NCI-H526 treated with DMSO at 0.1 percent for 48 hours (cell line): ENCODE measurements at regions not wholly inside any gene's neighbourhood (a gene's known extent, or its start where the extent isn't known, plus 50 kb on each side); places are given as distances from the start of the nearest gene placed in this dataset.

Source experiments
- DNase-seq: peaks from one replicate; lab custom pipeline; 2025; lab: John Stamatoyannopoulos, UW

DNA sequence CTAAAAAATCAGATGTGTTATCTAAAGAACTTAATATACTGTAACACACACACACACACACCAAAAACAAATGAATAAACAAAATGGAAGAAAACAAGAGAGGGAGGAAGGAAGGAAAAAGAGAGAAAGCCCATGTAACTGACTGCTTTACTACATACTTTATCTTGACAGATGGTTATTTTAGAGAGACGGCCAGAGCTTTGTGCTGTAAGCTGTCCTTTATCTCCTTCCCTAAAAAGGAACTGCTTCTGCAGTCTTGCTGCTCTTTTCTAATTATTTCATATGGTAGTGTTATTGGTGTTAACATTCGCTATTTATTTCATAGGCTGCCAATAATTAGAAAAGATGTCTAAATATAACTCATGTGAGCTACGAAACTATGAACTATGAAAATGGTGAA lies 1384.6 kb downstream of the MRPL39 start:
- no peak for DNase-seq

DNA sequence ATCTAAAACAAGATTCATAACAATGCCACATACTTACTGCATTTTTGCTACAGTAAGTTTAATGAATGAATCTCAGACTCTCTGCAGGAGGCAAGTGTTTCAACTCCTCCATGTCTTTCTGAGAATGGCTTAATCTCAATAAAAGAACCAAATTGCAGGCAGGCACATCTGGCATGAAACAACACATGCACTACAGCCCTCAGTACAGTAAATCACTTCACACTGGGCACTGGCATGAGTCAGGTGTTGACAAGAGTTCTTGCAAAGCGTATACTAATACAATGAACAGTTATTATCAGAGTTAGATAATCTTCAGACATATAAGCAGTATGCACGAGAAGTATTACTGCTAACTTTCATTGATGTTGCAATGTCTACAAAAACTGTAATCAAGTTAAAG lies 1386.8 kb downstream of the MRPL39 start:
- no peak for DNase-seq

DNA sequence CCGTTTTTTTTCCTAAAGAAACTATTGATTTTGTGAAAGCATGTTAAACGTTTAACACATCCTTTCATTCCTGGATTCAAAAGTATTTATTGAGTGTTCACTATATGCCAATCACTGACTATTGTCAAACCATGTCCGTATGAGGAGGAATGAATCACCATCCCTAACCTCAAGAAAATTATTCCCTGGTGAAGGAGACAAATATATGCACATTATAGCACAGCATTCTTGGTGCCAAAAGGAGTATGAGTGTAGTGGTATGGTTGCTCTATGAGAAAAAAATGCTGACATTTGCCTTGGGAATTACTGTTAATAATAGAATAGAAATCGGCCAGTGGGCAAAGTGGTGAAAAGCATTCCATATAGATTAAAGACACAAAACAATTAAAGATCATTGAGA lies 1390.1 kb downstream of the MRPL39 start:
- DNase-seq: no peak

DNA sequence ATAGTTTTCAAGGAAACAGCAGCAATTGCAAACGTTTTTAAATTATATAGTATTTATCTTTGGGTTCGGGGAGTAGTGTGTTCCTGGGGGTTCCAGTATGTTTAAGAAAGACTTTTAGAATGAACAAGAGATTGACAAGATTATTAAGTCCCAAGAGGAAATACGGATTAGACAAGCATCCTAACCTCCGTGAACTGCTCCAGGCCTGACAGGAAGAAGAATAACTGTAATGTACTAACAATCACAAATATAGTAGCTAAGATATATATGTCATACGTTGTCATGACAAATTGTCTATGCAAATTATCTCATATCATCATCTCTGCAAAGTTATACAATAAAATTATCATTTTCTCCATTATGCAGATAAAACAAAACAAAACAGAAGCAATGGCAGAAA lies 1397.2 kb downstream of the MRPL39 start:
- DNase-seq: no peak

DNA sequence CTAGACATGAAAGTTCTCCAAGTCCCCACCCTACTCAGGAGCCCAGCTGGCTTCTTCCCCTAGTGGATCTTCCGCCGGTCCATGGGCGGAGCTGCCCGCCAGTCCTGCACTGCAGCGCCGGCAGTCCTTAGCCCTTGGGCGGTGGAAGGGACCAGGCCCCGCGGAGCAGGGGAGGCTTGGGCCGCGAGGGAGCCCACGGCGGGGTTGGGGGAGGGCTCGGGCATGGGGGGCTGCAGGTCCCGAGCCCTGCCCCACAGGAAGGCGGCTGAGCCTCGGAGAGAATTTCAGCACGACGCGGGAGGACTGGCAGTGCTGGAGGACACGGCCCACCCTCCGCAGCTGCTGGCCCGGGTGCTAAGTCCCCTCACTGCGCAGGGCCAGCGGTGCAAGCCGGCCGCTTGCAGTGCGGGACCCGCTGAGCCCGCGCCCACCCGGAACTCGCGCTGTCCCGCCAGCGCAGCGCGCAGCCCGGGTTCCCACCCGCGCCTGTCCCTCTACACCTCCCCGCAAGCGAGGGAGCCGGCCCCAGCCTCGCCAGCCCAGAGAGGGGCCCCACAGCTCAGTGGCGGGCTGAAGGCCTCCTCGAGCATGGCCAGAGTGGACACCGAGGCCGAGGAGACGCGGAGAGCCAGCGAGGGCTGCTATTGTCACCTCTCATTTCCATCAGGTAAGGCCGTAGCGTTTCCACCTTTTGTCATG lies 1398.6 kb downstream of the MRPL39 start:
- no peak for DNase-seq

DNA sequence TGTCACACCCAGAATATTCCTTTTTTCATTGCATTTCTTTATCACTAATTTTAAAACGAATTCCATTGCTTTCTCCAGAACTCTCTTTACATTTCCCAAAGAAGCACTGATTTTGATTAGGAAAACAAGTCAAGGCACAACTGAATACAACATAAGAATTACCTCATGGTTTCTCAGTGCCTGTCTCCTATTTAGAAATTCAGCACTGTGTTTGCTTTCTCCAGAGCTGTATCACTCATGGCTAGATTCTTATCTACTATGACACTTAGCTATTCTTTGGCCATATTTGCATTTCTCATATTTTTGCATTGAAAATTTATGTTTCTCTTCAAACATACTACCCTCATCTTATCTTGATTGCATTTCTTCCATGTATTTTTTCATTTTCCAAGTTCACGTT lies 1402.0 kb downstream of the MRPL39 start:
- peak; percentile 64 for DNase-seq

DNA sequence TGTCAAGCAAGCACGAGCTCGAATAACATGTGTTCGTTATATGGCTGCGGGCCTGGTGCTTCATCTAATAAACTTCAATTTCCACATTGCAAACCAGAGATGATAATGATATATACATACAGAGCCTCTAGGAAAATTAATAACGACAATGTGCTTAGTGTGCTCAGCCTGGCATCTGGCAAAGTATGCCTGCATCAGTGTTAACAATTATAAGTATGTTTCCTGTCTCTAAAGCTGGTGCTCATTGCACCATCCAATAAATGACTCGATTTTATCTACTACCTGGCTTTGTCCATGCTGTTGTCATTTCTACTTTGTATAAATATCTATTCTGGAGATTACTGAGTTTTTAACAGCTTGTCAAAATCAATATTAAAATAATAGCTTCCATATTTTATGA lies 1402.6 kb downstream of the MRPL39 start:
- DNase-seq: peak; percentile 22

DNA sequence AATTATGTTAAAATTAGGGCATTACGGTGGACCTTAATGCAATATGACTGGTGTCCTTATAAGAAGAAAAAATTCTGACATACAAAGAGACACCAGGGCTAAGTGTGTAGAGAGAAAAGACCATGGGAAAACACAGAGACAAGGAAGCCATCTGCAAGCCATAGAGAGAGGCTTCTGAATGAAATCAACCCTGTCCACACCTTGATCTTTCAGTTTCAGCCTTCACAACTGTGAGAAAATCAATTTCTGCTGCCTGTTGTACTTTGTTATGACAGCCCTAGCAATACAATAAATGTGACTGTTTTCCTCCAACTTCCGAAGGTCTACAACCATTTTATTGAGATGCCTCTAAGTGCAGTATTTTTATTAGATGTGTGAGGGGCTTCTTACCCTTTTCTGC lies 1407.2 kb downstream of the MRPL39 start:
- no peak for DNase-seq

DNA sequence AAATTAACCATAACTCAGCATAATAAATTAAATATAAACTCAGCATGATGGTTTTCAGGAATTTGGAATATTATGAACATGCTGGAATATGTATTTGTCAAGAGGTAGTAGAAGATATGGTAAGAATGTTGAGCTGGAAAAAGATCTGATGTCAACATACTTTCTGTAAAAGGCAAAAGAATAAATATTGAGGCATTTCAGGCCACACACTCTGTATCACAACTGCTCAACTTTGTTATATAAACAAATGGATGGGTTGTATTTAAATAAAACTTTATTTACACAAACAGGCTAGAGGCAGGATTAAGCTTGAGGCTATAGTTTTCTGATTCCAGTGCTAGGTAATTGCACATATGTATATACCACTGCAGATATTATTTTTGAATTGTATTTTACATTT lies 1409.4 kb downstream of the MRPL39 start:
- no peak for DNase-seq

DNA sequence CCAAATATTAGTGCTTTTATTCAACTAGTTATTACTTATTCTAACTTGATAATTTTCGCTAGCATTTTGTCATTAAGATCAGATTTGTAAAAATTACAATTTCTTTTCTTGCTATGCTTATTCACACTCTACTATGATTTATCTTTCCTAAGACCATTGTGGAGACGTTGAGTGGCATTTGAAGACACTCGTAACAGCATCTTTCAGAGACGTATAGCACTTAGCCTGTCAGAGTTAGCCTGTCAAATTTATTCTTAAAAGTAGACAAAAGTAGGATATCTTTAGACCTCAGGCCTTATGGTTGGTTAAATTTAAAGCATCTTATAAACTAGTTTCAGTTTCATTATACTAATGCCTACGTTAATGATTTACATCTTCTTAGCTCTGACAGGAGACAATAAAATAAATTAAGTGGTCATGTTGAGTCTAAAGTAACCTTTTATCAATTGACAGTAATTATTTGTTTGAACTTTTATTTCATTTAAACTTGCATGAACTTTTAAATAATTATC lies 1410.1 kb downstream of the MRPL39 start:
- no peak for DNase-seq

DNA sequence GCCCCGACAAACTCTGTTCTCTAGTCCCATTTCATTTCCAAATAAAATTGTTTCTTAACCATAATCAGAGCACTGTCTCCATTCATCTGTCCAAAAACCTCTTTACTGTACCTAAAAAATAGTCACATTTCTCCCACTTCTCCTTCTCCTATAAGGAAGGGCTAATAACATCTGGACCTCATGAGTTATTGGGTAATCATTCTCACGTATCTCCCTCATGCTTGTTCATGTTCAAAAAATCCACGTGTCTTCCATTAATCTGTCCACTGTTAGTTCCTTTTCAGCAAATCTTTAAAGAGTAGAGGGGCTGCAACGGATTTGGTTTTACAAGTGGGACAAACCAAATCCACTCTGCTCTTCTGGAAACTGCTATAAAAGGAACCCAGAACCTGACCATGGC lies 1418.8 kb downstream of the MRPL39 start:
- DNase-seq: no peak

DNA sequence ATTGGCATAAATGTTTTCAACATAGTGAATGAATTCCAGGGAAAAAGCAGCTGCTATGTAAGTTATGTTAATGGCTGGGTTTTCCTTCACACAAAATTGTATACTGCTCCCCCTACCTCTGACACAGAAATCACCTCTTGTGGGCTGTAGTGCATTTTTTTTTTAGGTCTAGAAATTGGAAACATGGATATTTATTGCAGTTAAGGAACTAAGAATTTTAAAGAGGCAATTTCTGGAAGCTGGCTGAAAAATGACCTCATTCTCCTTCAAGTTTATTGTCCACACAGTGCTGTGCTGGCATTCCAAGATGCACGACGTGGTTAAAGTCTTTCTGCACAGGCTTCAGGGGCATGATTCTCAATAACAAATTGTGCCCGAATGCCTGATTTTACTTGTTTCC lies 1424.2 kb downstream of the MRPL39 start:
- DNase-seq: no peak

DNA sequence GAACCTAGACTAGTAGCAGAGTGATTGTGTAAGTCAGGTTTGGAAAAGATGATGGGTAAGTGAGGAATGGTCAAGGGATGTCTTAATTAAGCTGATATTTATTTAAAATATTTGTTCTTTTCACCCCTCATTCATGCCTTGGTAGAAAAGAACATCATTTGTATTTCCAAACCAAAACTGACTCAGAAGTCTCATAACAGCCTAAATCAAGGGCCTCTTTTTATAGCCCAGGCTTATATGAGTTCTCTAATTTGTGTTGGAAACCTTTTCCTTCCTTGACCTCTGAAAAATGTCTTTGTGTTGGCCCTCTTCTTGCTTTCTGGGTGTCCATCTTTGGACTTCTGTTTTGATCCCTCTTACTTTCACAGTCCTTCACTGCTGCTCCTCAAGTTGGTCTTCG lies 1428.2 kb downstream of the MRPL39 start:
- no peak for DNase-seq

DNA sequence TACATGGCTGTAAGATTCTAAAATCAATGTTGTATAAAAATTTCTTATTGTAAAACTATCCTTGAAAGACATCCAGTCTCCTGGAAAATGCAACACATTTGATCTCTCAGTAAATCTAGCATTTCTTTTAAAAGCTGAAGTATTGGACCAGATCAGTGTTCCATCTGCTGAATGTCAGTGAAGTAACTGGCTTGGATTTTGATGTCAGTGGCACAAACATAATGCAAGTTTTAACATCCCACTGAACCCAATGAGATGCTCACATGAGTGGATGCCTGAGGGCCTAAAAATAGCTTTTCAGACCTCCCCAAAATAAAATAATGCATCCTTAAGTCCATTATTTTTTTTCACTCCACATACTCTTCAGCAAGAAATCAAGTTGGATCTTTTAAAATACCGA lies 1432.2 kb downstream of the MRPL39 start:
- no peak for DNase-seq

DNA sequence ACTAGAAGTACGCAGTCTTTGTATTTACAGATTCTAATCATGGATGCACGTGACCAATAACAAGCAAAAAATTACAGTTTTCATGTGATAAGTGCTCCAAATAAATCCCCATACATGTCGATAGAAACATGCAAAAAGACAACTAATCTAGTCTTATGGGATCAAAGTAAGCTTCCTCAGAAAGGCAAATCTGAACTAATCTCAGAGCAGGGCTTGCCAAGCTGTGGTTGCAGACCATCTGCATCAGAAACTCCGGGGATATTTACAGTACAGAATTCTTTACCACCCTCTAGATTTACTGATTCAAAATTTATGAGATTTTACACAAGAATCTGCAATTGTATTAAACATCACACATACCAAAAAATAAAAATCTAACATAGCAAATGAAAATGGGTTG lies 1435.5 kb downstream of the MRPL39 start:
- no peak for DNase-seq

DNA sequence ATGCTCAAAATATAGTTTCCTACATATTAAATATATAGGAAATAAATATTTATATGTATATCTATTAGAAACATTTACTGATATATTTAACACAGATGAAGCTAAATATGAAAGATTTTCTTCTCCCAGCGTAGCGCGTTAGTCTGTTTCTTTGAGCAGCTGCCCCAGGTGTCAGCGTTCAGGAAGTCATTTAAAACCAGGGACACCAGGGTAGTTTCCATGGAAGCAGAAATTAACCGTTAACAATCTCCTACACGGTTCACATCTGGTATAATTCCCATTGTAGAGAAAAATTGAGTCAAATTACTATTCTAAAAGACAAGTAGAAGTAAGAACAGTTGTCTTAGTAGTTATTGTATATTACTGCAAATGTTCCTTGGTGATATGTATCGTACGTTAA lies 1443.7 kb downstream of the MRPL39 start:
- no peak for DNase-seq

DNA sequence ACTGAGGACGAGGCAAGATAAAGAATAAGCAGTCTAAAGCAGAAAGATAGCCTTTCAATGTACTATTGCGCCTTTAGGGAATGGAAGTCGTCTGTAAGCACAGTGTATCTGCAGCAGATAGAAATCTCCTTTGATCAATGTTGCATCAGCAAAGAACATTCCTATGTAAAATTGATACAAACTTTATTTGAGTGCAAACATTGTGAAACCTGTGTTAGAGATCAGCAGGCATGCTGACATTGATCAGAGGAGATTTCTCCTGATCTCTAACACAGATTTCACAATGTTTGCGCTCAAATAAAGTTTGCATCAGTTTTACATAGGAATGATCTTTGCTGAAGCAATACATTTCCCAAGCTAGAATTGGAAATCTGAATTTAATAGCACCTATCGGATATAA lies 1446.8 kb downstream of the MRPL39 start:
- no peak for DNase-seq

DNA sequence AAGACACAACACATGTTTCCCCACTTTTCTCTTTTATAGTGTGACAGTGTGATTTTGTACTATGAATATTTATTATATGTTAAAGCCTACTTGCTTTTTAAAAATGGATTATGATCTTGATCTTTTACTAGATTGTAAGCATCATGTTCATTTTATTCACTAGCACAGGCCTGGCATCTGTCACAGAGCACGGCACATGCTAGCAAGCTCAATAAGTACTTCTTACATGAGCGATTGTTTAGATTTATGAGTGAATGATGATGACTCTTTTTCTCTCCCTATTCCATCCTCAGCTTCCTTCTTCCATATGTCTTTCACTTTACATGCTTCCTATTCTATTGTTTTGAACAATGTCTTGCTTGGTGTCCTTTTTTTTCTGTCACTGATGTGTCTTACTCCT lies 1454.1 kb downstream of the MRPL39 start:
- DNase-seq: no peak

DNA sequence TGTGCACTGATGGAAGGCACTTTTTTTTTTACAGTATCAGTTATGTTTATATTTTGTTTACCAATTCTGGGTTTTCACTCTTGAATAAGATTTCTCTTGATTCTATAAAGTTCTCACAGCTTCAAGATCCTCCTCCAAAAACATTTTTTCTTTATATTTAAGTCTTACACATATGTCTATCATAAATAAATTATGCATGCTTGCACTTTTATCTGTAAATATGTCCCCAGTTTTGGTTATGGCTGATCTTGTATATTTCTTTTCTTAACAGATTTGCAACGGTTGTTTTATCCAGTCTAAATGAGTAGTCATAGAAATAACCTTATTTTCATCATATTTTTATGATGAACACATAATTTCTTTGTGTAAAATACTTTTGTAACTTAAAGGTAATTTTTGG lies 1456.5 kb downstream of the MRPL39 start:
- no peak for DNase-seq

DNA sequence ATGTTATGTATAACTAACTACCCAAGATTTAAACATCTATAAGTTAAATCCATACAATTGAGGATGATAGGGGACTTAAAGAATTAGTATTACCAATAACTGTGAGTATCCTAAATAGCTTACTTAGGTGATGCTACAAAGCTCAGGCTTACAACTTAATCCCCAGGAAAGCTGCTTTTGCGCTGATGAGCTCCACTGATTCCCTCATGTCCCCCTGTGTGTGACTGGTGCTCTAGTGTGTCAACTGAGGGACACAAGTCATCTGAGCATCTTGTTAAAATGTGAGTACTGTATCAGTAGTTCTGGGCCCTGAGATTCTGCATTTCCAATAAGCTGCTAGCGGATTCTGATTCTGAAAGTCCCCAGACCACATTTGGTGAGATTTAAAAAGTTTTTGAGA lies 1458.8 kb downstream of the MRPL39 start:
- DNase-seq: no peak

DNA sequence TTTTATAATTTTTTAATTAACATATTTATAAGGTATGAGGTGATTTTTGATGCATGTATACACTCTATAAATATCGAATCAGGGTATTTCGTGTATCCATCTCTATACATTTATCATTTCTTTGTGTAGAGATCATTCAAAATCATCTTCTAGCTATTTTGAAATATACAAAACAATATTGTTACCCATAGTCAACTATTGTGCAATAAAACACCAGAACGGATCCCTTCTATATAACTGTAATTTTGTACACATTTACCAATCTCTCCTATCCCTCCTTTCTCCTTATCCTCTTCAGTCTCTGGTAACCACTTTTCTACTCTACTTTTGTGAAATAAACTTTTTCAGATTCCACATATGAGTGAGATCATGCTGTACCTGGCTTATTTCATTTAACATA lies 1459.6 kb downstream of the MRPL39 start:
- no peak for DNase-seq

DNA sequence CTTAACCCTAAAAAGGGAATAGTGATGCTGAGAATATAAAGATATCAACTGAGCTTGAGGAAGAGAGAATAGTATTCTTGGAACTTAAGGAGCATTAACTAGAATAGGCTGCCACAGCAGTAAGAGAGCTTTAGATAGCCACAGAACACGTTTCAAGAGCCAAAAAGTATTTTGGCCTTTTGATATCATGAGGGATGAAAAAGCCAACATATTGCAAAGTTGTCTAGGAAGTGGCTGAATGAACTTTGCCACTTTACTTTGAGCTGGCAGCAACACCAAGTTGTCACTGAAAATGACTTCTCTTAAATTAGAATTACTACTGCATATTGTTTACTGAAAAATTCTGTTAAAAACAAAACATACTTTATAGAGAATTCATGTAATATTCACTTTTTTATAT lies 1476.2 kb downstream of the MRPL39 start:
- no peak for DNase-seq

DNA sequence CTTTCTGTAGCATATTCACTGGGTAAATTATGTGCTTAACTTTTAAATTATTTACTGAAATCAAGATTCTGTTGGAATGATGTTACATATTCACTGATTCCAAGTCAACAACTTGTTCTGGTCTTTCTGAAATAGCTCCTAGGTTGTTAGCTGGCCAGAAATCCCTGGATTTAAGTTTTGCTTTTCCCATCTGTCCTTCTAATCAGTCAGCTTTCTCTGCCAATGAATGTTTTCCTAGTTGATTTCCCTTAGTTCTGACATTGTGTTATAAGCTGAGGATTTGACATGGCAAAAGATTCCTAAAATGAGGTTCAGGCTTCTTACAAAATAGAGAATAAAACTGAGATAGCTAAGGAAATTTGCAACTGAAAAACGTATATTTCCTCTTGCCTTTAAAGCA lies 1479.6 kb downstream of the MRPL39 start:
- no peak for DNase-seq

DNA sequence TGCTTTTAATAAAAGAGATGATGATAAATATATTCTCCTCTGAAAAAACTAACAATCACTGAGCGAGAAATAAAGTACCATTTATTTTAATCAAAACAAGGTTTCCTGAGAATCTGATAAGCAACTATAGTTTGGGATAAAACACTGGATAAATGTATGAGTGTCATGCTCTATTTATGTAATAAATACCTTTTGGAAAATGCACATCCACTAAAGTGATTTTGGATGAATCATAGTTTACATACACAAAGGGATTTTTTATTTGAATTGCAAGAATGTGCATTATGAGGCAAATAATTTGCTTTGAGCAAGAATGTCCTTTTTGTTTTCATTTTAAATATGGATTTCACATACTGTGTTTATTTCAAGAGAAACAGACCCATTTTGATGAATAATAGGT lies 1483.5 kb downstream of the MRPL39 start:
- no peak for DNase-seq
